ENCODE measurements at regions not wholly inside any gene's neighbourhood (a gene's known extent, or its start where the extent isn't known, plus 50 kb on each side); places are given as distances from the start of the nearest gene placed in this dataset.

GRCh38 chr9:111114486-111114885 lies 76.2 kb upstream of the LPAR1 start:
- no peak overlapping the region for H3K4me3 Mint-ChIP-seq (ENCODE audit: unreplicated experiment)
- H3K9me3 Mint-ChIP-seq (ENCODE audit: unreplicated experiment), result peaks cover 1% of the 10 kb centered on the region
- no peak for TF ChIP-seq CTCF (IDR thresholded peaks at IDR 0.05; ENCODE audit: partially characterized antibody, unreplicated experiment)
- no peak overlapping the region for H3K27ac Mint-ChIP-seq (ENCODE audit: unreplicated experiment)
- H3K27me3 Mint-ChIP-seq (ENCODE audit: unreplicated experiment), result no peaks in the 10 kb centered on the region
- no peaks in the 10 kb centered on the region for H3K4me1 Mint-ChIP-seq (ENCODE audit: low read depth, unreplicated experiment)
- no peak for DNase-seq
- peaks cover 5% of the 10 kb centered on the region for H3K36me3 Mint-ChIP-seq (ENCODE audit: unreplicated experiment)

- TF ChIP-seq CTCF (IDR thresholded peaks at IDR 0.05; ENCODE audit: partially characterized antibody, unreplicated experiment), result no peak
- Mint-ChIP-seq H3K9me3 (ENCODE audit: unreplicated experiment) (peaks cover 1% of the 10 kb centered on the region), H3K4me3 (ENCODE audit: unreplicated experiment) (no peak overlapping the region), H3K27ac (ENCODE audit: unreplicated experiment) (no peak overlapping the region), H3K4me1 (ENCODE audit: low read depth, unreplicated experiment) (no peaks in the 10 kb centered on the region), H3K27me3 (ENCODE audit: unreplicated experiment) (no peaks in the 10 kb centered on the region), H3K36me3 (ENCODE audit: unreplicated experiment) (no peaks in the 10 kb centered on the region)
- no peak for DNase-seq
Measured at GRCh38 chr9:111113712-111114111, 75.4 kb upstream of the LPAR1 start.

GRCh38 chr9:111110805-111111204 lies 72.5 kb upstream of the LPAR1 start:
- no peak for TF ChIP-seq CTCF (IDR thresholded peaks at IDR 0.05; ENCODE audit: partially characterized antibody, unreplicated experiment)
- Mint-ChIP-seq H3K36me3 (ENCODE audit: unreplicated experiment) (no peaks in the 10 kb centered on the region), H3K4me1 (ENCODE audit: low read depth, unreplicated experiment) (no peaks in the 10 kb centered on the region), H3K4me3 (ENCODE audit: unreplicated experiment) (no peak overlapping the region), H3K27me3 (ENCODE audit: unreplicated experiment) (no peaks in the 10 kb centered on the region), H3K9me3 (ENCODE audit: unreplicated experiment) (peaks cover 1% of the 10 kb centered on the region), H3K27ac (ENCODE audit: unreplicated experiment) (no peak overlapping the region)
- DNase-seq, result no peak

- TF ChIP-seq CTCF (IDR thresholded peaks at IDR 0.05; ENCODE audit: partially characterized antibody, unreplicated experiment), result no peak
- Mint-ChIP-seq H3K4me3 (ENCODE audit: unreplicated experiment) (no peak overlapping the region), H3K9me3 (ENCODE audit: unreplicated experiment) (peaks cover 3% of the 10 kb centered on the region), H3K4me1 (ENCODE audit: low read depth, unreplicated experiment) (no peaks in the 10 kb centered on the region), H3K27ac (ENCODE audit: unreplicated experiment) (no peak overlapping the region), H3K27me3 (ENCODE audit: unreplicated experiment) (no peaks in the 10 kb centered on the region), H3K36me3 (ENCODE audit: unreplicated experiment) (no peaks in the 10 kb centered on the region)
- no peak for DNase-seq
Measured at GRCh38 chr9:111108946-111109345, 70.7 kb upstream of the LPAR1 start.

GRCh38 chr9:111107141-111107540 lies 68.9 kb upstream of the LPAR1 start:
- H3K9me3 Mint-ChIP-seq (ENCODE audit: unreplicated experiment), result peaks cover 3% of the 10 kb centered on the region
- no peak overlapping the region for H3K27ac Mint-ChIP-seq (ENCODE audit: unreplicated experiment)
- no peak for TF ChIP-seq CTCF (IDR thresholded peaks at IDR 0.05; ENCODE audit: partially characterized antibody, unreplicated experiment)
- no peaks in the 10 kb centered on the region for H3K4me1 Mint-ChIP-seq (ENCODE audit: low read depth, unreplicated experiment)
- H3K36me3 Mint-ChIP-seq (ENCODE audit: unreplicated experiment), result no peaks in the 10 kb centered on the region
- H3K4me3 Mint-ChIP-seq (ENCODE audit: unreplicated experiment), result no peak overlapping the region
- no peaks in the 10 kb centered on the region for H3K27me3 Mint-ChIP-seq (ENCODE audit: unreplicated experiment)
- DNase-seq, result no peak
